ENCODE measurements at regions not wholly inside any gene's neighbourhood (a gene's known extent, or its start where the extent isn't known, plus 50 kb on each side); places are given as distances from the start of the nearest gene placed in this dataset.

GRCh38 chr4:8763966-8764901 lies 107.4 kb downstream of the HMX1 start:
- BruUV-seq (replicated peaks): no TSS peak
- CTCF ChIA-PET: no interaction called here
- intact Hi-C loops (cut with micrococcal nuclease; ENCODE audit: unreplicated experiment): no loop called here
- H3K27ac Mint-ChIP-seq (ENCODE audit: unreplicated experiment): no peak overlapping the region
- no peak for DNase-seq
- H3K4me1 Mint-ChIP-seq (ENCODE audit: low read depth, unreplicated experiment): no peaks in the 10 kb centered on the region
- H3K4me3 Mint-ChIP-seq (ENCODE audit: low read depth, unreplicated experiment): no peak overlapping the region
- no peaks in the 10 kb centered on the region for H3K36me3 Mint-ChIP-seq (ENCODE audit: insufficient read depth, unreplicated experiment)
- peaks cover 2% of the 10 kb centered on the region for H3K9me3 Mint-ChIP-seq (ENCODE audit: low read depth, unreplicated experiment)
- no peaks in the 10 kb centered on the region for H3K27me3 Mint-ChIP-seq (ENCODE audit: unreplicated experiment)
- no peak for TF ChIP-seq CTCF (IDR thresholded peaks at IDR 0.05; ENCODE audit: unreplicated experiment)

GRCh38 chr4:8762951-8763735 lies 108.5 kb downstream of the HMX1 start:
- BruUV-seq (replicated peaks): no TSS peak
- no peak overlapping the region for H3K27ac Mint-ChIP-seq (ENCODE audit: unreplicated experiment)
- intact Hi-C loops (cut with micrococcal nuclease; ENCODE audit: unreplicated experiment): no loop called here
- H3K9me3 Mint-ChIP-seq (ENCODE audit: low read depth, unreplicated experiment): no peaks in the 10 kb centered on the region
- H3K27me3 Mint-ChIP-seq (ENCODE audit: unreplicated experiment): no peaks in the 10 kb centered on the region
- H3K36me3 Mint-ChIP-seq (ENCODE audit: insufficient read depth, unreplicated experiment): no peaks in the 10 kb centered on the region
- CTCF ChIA-PET: no interaction called here
- no peak for TF ChIP-seq CTCF (IDR thresholded peaks at IDR 0.05; ENCODE audit: unreplicated experiment)
- no peak for DNase-seq
- no peak overlapping the region for H3K4me3 Mint-ChIP-seq (ENCODE audit: low read depth, unreplicated experiment)
- no peaks in the 10 kb centered on the region for H3K4me1 Mint-ChIP-seq (ENCODE audit: low read depth, unreplicated experiment)

GRCh38 chr4:8762356-8762755 lies 109.3 kb downstream of the HMX1 start:
- DNase-seq: no peak
- intact Hi-C loops (cut with micrococcal nuclease; ENCODE audit: unreplicated experiment): no loop called here
- no TSS peak for BruUV-seq (replicated peaks)
- Mint-ChIP-seq H3K27ac (ENCODE audit: unreplicated experiment) (no peak overlapping the region), H3K36me3 (ENCODE audit: insufficient read depth, unreplicated experiment) (no peaks in the 10 kb centered on the region), H3K4me1 (ENCODE audit: low read depth, unreplicated experiment) (no peaks in the 10 kb centered on the region), H3K27me3 (ENCODE audit: unreplicated experiment) (no peaks in the 10 kb centered on the region), H3K9me3 (ENCODE audit: low read depth, unreplicated experiment) (no peaks in the 10 kb centered on the region), H3K4me3 (ENCODE audit: low read depth, unreplicated experiment) (no peak overlapping the region)
- no peak for TF ChIP-seq CTCF (IDR thresholded peaks at IDR 0.05; ENCODE audit: unreplicated experiment)
- CTCF ChIA-PET: no interaction called here

GRCh38 chr4:8761824-8762205 lies 109.8 kb downstream of the HMX1 start:
- H3K27ac Mint-ChIP-seq (ENCODE audit: unreplicated experiment): no peak overlapping the region
- CTCF ChIA-PET: no interaction called here
- no peak for TF ChIP-seq CTCF (IDR thresholded peaks at IDR 0.05; ENCODE audit: unreplicated experiment)
- intact Hi-C loops (cut with micrococcal nuclease; ENCODE audit: unreplicated experiment): no loop called here
- DNase-seq: no peak
- H3K27me3 Mint-ChIP-seq (ENCODE audit: unreplicated experiment): no peaks in the 10 kb centered on the region
- no peaks in the 10 kb centered on the region for H3K4me1 Mint-ChIP-seq (ENCODE audit: low read depth, unreplicated experiment)
- H3K9me3 Mint-ChIP-seq (ENCODE audit: low read depth, unreplicated experiment): no peaks in the 10 kb centered on the region
- no peak overlapping the region for H3K4me3 Mint-ChIP-seq (ENCODE audit: low read depth, unreplicated experiment)
- BruUV-seq (replicated peaks): no TSS peak
- H3K36me3 Mint-ChIP-seq (ENCODE audit: insufficient read depth, unreplicated experiment): no peaks in the 10 kb centered on the region
